Smooth muscle cell (in vitro differentiated cells): ENCODE measurements at regions not wholly inside any gene's neighbourhood (a gene's known extent, or its start where the extent isn't known, plus 50 kb on each side); places are given as distances from the start of the nearest gene placed in this dataset.
A peak's percentile ranks its signal among the peaks of the same experiment; 100 is the strongest.

ENCODE experiments used
- DNase-seq: peaks from one replicate; lab custom pipeline; 2025; ENCODE audit not compliant: unreplicated experiment; lab: John Stamatoyannopoulos, UW
- H2AFZ ChIP-seq: fragments of 200-600 bp; sonication (generic); 2 replicates; pipeline ENCODE4 v1.6.0; 2016; ENCODE audit warnings: antibody characterized with exemption, low read depth, mild to moderate bottlenecking
- H3F3A ChIP-seq: fragments of 200-600 bp; sonication (generic); 2 replicates; pipeline ENCODE4 v1.6.0; 2017; ENCODE audit warnings: antibody characterized with exemption, low read depth
- H3K27ac ChIP-seq: fragments of 200-600 bp; sonication (generic); 2 replicates; pipeline ENCODE4 v1.5.1; 2016; ENCODE audit warnings: low read depth, mild to moderate bottlenecking
- H3K27me3 ChIP-seq: fragments of 200-600 bp; sonication (generic); 2 replicates; pipeline ENCODE4 v1.6.1; 2016; ENCODE audit warnings: low read depth, mild to moderate bottlenecking
- H3K36me3 ChIP-seq: fragments of 200-600 bp; sonication (generic); 2 replicates; pipeline ENCODE4 v1.5.1; 2016; ENCODE audit warnings: low read depth
- H3K4me1 ChIP-seq: fragments of 200-600 bp; sonication (generic); 2 replicates; pipeline ENCODE4 v1.5.1; 2016; ENCODE audit warnings: low read depth
- H3K4me2 ChIP-seq: fragments of 200-600 bp; sonication (generic); 2 replicates; pipeline ENCODE4 v1.6.0; 2016; ENCODE audit warnings: mild to moderate bottlenecking
- H3K4me3 ChIP-seq: fragments of 200-600 bp; sonication (generic); 2 replicates; pipeline ENCODE4 v1.5.1; 2016; ENCODE audit warnings: mild to moderate bottlenecking
- H3K79me2 ChIP-seq: fragments of 200-600 bp; sonication (generic); 2 replicates; pipeline ENCODE4 v1.6.0; 2016; ENCODE audit warnings: low read depth, mild to moderate bottlenecking
- H3K9ac ChIP-seq: fragments of 200-600 bp; sonication (generic); 2 replicates; pipeline ENCODE4 v1.6.0; 2016; ENCODE audit warnings: low read depth
- H3K9me3 ChIP-seq: fragments of 200-600 bp; sonication (generic); replicated peaks from 2 replicates; pipeline ENCODE4 v1.5.1; 2016; ENCODE audit warnings: low read depth
- H4K20me1 ChIP-seq: fragments of 200-600 bp; sonication (generic); 2 replicates; pipeline ENCODE4 v1.6.0; 2016; ENCODE audit warnings: low read depth
- CTCF ChIP-seq: fragments of 200-600 bp; sonication (generic); IDR thresholded peaks from 2 replicates; pipeline ENCODE4 v1.5.1; 2017; ENCODE audit warnings: borderline replicate concordance, mild to moderate bottlenecking, antibody characterized with exemption; ENCODE audit not compliant: insufficient read depth, poor library complexity, severe bottlenecking
- WGBS: methylation state at CpG from one replicate; pipeline ENCODE4 v1.1.7; 2016; ENCODE audit warnings: low lambda C conversion rate; 5-methylcytosine and 5-hydroxymethylcytosine counted together

- Histone ChIP-seq H4K20me1 (no peaks in the 10 kb centered on the region), H3K4me2 (peak overlapping the region; percentile 62), H3K4me3 (no peak overlapping the region), H3F3A (no peaks in the 10 kb centered on the region), H3K27me3 (no peaks in the 10 kb centered on the region), H3K27ac (peak overlapping the region; percentile 8), H3K4me1 (no peaks in the 10 kb centered on the region), H3K36me3 (no peaks in the 10 kb centered on the region), H3K9me3 (no peaks in the 10 kb centered on the region), H3K79me2 (no peaks in the 10 kb centered on the region), H3K9ac (no peak overlapping the region), H2AFZ (no peak overlapping the region)
- DNase-seq = no peak
- 60% methylated on average over 1 of the region's 1 CpG for WGBS
- TF ChIP-seq CTCF = peak; percentile 9
Measured at GRCh38 chr4:126051689-126052424, 737.1 kb downstream of the FAT4 start.

- Histone ChIP-seq H2AFZ (no peak overlapping the region), H3K27me3 (no peaks in the 10 kb centered on the region), H3K79me2 (no peaks in the 10 kb centered on the region), H3K9ac (no peak overlapping the region), H3K9me3 (no peaks in the 10 kb centered on the region), H4K20me1 (no peaks in the 10 kb centered on the region), H3K4me3 (no peak overlapping the region), H3K36me3 (no peaks in the 10 kb centered on the region), H3K4me1 (no peaks in the 10 kb centered on the region), H3K27ac (no peak overlapping the region), H3K4me2 (no peak overlapping the region), H3F3A (no peaks in the 10 kb centered on the region)
- DNase-seq = no peak
- WGBS = 86% methylated on average over 2 of the region's 2 CpGs
- TF ChIP-seq CTCF = no peak
Measured at GRCh38 chr4:126056116-126056650, 741.4 kb downstream of the FAT4 start.

GRCh38 chr4:126057371-126057770, 742.6 kb downstream of the FAT4 start:
- Histone ChIP-seq H3K27ac (no peak overlapping the region), H3K9ac (no peak overlapping the region), H2AFZ (no peak overlapping the region), H3F3A (no peaks in the 10 kb centered on the region), H3K4me1 (no peaks in the 10 kb centered on the region), H3K4me3 (no peak overlapping the region), H3K27me3 (no peaks in the 10 kb centered on the region), H3K36me3 (no peaks in the 10 kb centered on the region), H3K9me3 (no peaks in the 10 kb centered on the region), H4K20me1 (no peaks in the 10 kb centered on the region), H3K79me2 (no peaks in the 10 kb centered on the region), H3K4me2 (no peak overlapping the region)
- no peak for TF ChIP-seq CTCF
- no peak for DNase-seq

GRCh38 chr4:126058596-126058995, 743.8 kb downstream of the FAT4 start:
- no peak overlapping the region for H3K4me2 ChIP-seq
- H3K4me1 ChIP-seq = no peaks in the 10 kb centered on the region
- no peaks in the 10 kb centered on the region for H3K9me3 ChIP-seq
- no peaks in the 10 kb centered on the region for H3K36me3 ChIP-seq
- H3F3A ChIP-seq = no peaks in the 10 kb centered on the region
- no peak for TF ChIP-seq CTCF
- no peaks in the 10 kb centered on the region for H3K79me2 ChIP-seq
- no peak for DNase-seq
- no peaks in the 10 kb centered on the region for H4K20me1 ChIP-seq
- H3K4me3 ChIP-seq = no peak overlapping the region
- H3K27me3 ChIP-seq = no peaks in the 10 kb centered on the region
- H3K27ac ChIP-seq = no peak overlapping the region
- no peak overlapping the region for H3K9ac ChIP-seq
- WGBS = 53% methylated on average over 2 of the region's 2 CpGs
- peak overlapping the region; percentile 72 for H2AFZ ChIP-seq
